ENCODE measurements at regions not wholly inside any gene's neighbourhood (a gene's known extent, or its start where the extent isn't known, plus 50 kb on each side); places are given as distances from the start of the nearest gene placed in this dataset.
"Not testable (repeated sequence)": the region's sequence is repeated elsewhere in the genome, so short reads cannot be mapped to it uniquely, and the experiment has no call there.

- DNase-seq = no peak
These were observed 78.8 kb downstream of the SOX1 start for GRCh38 chr13:112145551-112146360.

- no peak for DNase-seq
These were observed 83.4 kb downstream of the SOX1 start for GRCh38 chr13:112150352-112150751.

GRCh38 chr13:112152846-112153245 lies 85.9 kb downstream of the SOX1 start:
- DNase-seq = no peak

GRCh38 chr13:112153364-112153763 lies 86.4 kb downstream of the SOX1 start:
- DNase-seq = no peak

- DNase-seq = no peak
These were observed 86.9 kb downstream of the SOX1 start for GRCh38 chr13:112153846-112154245.

- no peak for DNase-seq
These were observed 87.5 kb downstream of the SOX1 start for GRCh38 chr13:112154301-112155060.

GRCh38 chr13:112158961-112159360 lies 92.0 kb downstream of the SOX1 start:
- DNase-seq = no peak

GRCh38 chr13:112159575-112160547 lies 92.9 kb downstream of the SOX1 start:
- DNase-seq = no peak

GRCh38 chr13:112160558-112160957 lies 93.6 kb downstream of the SOX1 start:
- no peak for DNase-seq

GRCh38 chr13:112161521-112162301 lies 94.8 kb downstream of the SOX1 start:
- no peak for DNase-seq

GRCh38 chr13:112163691-112164660 lies 97.0 kb downstream of the SOX1 start:
- not testable (repeated sequence) for DNase-seq

GRCh38 chr13:112165712-112166111 lies 98.8 kb downstream of the SOX1 start:
- no peak for DNase-seq

GRCh38 chr13:112168761-112169160 lies 101.8 kb downstream of the SOX1 start:
- DNase-seq = no peak

- no peak for DNase-seq
These were observed 103.2 kb downstream of the SOX1 start for GRCh38 chr13:112169941-112170822.

GRCh38 chr13:112170823-112171569 lies 104.0 kb downstream of the SOX1 start:
- no peak for DNase-seq

- no peak for DNase-seq
These were observed 104.6 kb downstream of the SOX1 start for GRCh38 chr13:112171570-112171965.

GRCh38 chr13:112172017-112172416 lies 105.1 kb downstream of the SOX1 start:
- DNase-seq = no peak

GRCh38 chr13:112172641-112173251 lies 105.8 kb downstream of the SOX1 start:
- DNase-seq = no peak
